HEK293T (cell line): ENCODE measurements at regions not wholly inside any gene's neighbourhood (a gene's known extent, or its start where the extent isn't known, plus 50 kb on each side); places are given as distances from the start of the nearest gene placed in this dataset.

Source experiments
- ARNT ChIP-seq: fragments of 450-650 bp; IDR thresholded peaks from 2 replicates; pipeline ENCODE4 v1.6.1; 2017; ENCODE audit warnings: mild to moderate bottlenecking
- BHLHE40 ChIP-seq: fragments of 450-650 bp; IDR thresholded peaks from 2 replicates; pipeline ENCODE4 v1.6.1; 2016; ENCODE audit warnings: mild to moderate bottlenecking, moderate library complexity, borderline replicate concordance
- CTBP1 ChIP-seq: fragments of 450-650 bp; IDR thresholded peaks from 2 replicates; pipeline ENCODE4 v1.6.1; 2016; ENCODE audit warnings: borderline replicate concordance
- ELF4 ChIP-seq: fragments of 450-650 bp; IDR thresholded peaks from 2 replicates; pipeline ENCODE4 v1.6.1; 2017; ENCODE audit warnings: antibody characterized with exemption
- FOXA1 ChIP-seq: fragments of 450-650 bp; IDR thresholded peaks from 2 replicates; pipeline ENCODE4 v1.6.1; 2016; ENCODE audit warnings: mild to moderate bottlenecking
- FOXK2 ChIP-seq: fragments of 450-650 bp; IDR thresholded peaks from 2 replicates; pipeline ENCODE4 v1.6.1; 2016; ENCODE audit warnings: mild to moderate bottlenecking
- FOXM1 ChIP-seq: fragments of 450-650 bp; IDR thresholded peaks from 2 replicates; pipeline ENCODE4 v1.6.1; 2017; ENCODE audit warnings: mild to moderate bottlenecking, borderline replicate concordance
- HDGF ChIP-seq: fragments of 450-650 bp; IDR thresholded peaks from 2 replicates; pipeline ENCODE4 v1.6.1; 2017; ENCODE audit warnings: antibody characterized with exemption, borderline replicate concordance
- L3MBTL2 ChIP-seq: fragments of 450-650 bp; conservative IDR thresholded peaks from 2 replicates; pipeline ENCODE4 v1.6.1; 2016; ENCODE audit warnings: mild to moderate bottlenecking
- PKNOX1 ChIP-seq: fragments of 450-650 bp; IDR thresholded peaks from 2 replicates; pipeline ENCODE4 v1.6.1; 2016
- SP1 ChIP-seq: fragments of 450-650 bp; IDR thresholded peaks from 2 replicates; pipeline ENCODE4 v1.6.1; 2017
- SUZ12 ChIP-seq: fragments of 450-650 bp; IDR thresholded peaks from 2 replicates; pipeline ENCODE4 v1.6.1; 2016; ENCODE audit warnings: mild to moderate bottlenecking
- TARDBP ChIP-seq: fragments of 450-650 bp; IDR thresholded peaks from 2 replicates; pipeline ENCODE4 v1.6.1; 2016
- ZNF384 ChIP-seq: fragments of 450-650 bp; IDR thresholded peaks from 2 replicates; pipeline ENCODE4 v1.6.1; 2016

GRCh38 chrX:10045327-10046000 is 78.3 kb downstream of the CLDN34 start:
- TF ChIP-seq BHLHE40 = no peak
- TF ChIP-seq FOXM1 = no peak
- no peak for TF ChIP-seq ZNF384
- no peak for TF ChIP-seq CTBP1
- no peak for TF ChIP-seq FOXA1
- no peak for TF ChIP-seq FOXK2
- no peak for TF ChIP-seq SP1
- no peak for TF ChIP-seq L3MBTL2
- no peak for TF ChIP-seq SUZ12
- no peak for TF ChIP-seq ARNT
- no peak for TF ChIP-seq HDGF
- TF ChIP-seq TARDBP = no peak
- TF ChIP-seq ELF4 = no peak
- TF ChIP-seq PKNOX1 = no peak
